C4-2B (cell line): ENCODE measurements at regions not wholly inside any gene's neighbourhood (a gene's known extent, or its start where the extent isn't known, plus 50 kb on each side); places are given as distances from the start of the nearest gene placed in this dataset.

Source experiments
- ZFX ChIP-seq: fragments of 450-650 bp; IDR thresholded peaks from 2 replicates; pipeline ENCODE4 v1.6.1; 2017
- TF ChIP-seq, protein P1 (sequence below): fragments of 450-650 bp; conservative IDR thresholded peaks from 2 replicates; pipeline ENCODE4 v1.5.1; 2017; ENCODE audit warnings: mild to moderate bottlenecking

DNA sequence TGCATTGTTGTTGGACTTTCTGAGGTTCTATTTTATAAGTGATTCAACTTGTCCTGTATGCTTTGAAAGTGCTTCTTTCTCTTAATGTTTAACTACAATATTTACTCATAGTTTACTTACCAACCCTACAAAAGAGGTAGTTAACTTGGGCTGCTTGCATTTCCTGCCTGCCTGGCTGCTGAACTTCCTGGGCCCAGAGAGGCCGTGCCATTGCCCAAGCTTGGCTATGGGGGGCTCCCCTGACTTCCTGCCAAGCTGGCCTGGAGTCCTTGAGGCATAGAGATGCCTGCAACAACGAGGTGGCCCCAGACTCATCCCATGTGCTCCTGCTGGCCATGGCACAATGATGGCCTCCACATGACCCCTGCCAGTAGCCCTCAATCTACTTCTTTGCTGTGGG lies 361.6 kb upstream of the PLD5 start:
- TF ChIP-seq, protein P1, sequence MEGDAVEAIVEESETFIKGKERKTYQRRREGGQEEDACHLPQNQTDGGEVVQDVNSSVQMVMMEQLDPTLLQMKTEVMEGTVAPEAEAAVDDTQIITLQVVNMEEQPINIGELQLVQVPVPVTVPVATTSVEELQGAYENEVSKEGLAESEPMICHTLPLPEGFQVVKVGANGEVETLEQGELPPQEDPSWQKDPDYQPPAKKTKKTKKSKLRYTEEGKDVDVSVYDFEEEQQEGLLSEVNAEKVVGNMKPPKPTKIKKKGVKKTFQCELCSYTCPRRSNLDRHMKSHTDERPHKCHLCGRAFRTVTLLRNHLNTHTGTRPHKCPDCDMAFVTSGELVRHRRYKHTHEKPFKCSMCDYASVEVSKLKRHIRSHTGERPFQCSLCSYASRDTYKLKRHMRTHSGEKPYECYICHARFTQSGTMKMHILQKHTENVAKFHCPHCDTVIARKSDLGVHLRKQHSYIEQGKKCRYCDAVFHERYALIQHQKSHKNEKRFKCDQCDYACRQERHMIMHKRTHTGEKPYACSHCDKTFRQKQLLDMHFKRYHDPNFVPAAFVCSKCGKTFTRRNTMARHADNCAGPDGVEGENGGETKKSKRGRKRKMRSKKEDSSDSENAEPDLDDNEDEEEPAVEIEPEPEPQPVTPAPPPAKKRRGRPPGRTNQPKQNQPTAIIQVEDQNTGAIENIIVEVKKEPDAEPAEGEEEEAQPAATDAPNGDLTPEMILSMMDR: no peak
- no peak for TF ChIP-seq ZFX
